ENCODE measurements at regions not wholly inside any gene's neighbourhood (a gene's known extent, or its start where the extent isn't known, plus 50 kb on each side); places are given as distances from the start of the nearest gene placed in this dataset.
"Not testable (repeated sequence)": the region's sequence is repeated elsewhere in the genome, so short reads cannot be mapped to it uniquely, and the experiment has no call there.

- TF ChIP-seq, protein P1, sequence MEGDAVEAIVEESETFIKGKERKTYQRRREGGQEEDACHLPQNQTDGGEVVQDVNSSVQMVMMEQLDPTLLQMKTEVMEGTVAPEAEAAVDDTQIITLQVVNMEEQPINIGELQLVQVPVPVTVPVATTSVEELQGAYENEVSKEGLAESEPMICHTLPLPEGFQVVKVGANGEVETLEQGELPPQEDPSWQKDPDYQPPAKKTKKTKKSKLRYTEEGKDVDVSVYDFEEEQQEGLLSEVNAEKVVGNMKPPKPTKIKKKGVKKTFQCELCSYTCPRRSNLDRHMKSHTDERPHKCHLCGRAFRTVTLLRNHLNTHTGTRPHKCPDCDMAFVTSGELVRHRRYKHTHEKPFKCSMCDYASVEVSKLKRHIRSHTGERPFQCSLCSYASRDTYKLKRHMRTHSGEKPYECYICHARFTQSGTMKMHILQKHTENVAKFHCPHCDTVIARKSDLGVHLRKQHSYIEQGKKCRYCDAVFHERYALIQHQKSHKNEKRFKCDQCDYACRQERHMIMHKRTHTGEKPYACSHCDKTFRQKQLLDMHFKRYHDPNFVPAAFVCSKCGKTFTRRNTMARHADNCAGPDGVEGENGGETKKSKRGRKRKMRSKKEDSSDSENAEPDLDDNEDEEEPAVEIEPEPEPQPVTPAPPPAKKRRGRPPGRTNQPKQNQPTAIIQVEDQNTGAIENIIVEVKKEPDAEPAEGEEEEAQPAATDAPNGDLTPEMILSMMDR (conservative IDR thresholded peaks at IDR 0.05; ENCODE audit: low read length), result not testable (repeated sequence)
- not testable (repeated sequence) for TF ChIP-seq EZH2phosphoT487 (IDR thresholded peaks at IDR 0.05; ENCODE audit: borderline replicate concordance, low read depth, low read length)
These were observed 146.4 kb downstream of the NPIPA8 start for GRCh38 chr16:18190179-18190578.
